LNCAP (cell line): ENCODE measurements at regions not wholly inside any gene's neighbourhood (a gene's known extent, or its start where the extent isn't known, plus 50 kb on each side); places are given as distances from the start of the nearest gene placed in this dataset.

Source experiments
- CTCF ChIP-seq: fragments of 450-650 bp; IDR thresholded peaks from 2 replicates; pipeline ENCODE4 v1.5.1; 2017; ENCODE audit warnings: mild to moderate bottlenecking

DNA sequence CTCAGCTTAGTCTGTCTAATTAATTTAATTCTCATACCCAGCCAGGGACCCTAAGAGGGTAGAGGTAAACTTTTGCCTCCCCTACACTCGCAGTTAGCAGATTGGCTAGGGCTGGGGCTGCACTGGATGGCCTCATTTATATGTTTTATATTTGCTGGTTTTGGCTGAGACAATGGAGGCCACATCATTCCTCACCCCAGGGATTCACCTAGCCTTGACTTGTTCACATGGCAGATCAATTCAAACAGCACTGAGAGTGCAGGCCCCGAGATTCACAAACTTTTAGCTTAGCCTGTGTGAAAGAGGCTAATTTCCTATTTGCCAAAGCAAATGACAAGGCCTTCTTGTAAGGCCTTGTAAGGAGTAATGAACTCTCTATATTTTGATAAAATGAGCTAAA is 844.4 kb downstream of the ARAP2 start:
- TF ChIP-seq CTCF: no peak

DNA sequence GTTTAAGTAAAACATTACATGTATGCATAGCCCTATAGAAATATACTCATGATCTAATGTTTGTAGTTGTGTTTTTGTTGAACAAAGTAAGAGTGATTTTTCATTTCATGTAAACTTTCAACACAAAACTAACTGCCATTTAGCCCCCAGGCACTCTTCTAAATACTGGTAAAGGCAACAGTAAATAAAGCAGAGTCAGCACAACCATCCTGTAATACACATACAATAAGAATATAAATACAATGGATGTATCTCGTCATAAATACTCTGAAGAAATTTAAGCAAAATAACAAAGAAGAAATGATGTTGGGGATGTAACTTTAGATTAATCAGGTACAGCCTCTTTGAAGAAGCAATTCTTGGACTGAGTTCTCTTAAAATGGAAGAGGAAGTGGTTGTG is 821.2 kb downstream of the ARAP2 start:
- no peak for TF ChIP-seq CTCF

DNA sequence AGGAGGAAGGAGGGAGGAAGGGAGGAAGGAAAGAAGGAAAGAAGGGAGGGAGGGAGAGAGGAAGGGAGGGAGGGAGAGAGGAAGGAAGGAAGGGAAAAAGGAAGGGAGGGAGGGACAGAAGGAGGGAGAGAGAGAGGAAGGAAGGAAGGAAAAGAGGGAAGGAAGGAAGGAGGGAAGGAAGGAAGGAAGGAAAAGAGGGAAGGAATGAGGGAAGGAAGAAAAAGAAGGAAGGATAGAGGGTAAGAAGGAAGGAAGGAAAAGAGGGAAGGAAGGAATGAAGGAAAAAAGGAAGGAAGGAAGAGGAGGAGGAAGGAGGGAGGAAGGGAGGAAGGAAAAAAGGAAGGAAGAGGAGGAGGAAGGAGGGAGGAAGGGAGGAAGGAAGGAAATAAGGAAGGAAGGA is 796.8 kb downstream of the ARAP2 start:
- no peak for TF ChIP-seq CTCF

GRCh38 chr4:35459045-35459444 is 785.3 kb downstream of the ARAP2 start:
- TF ChIP-seq CTCF: no peak

- TF ChIP-seq CTCF: no peak
Measured at GRCh38 chr4:35461931-35462659, 782.2 kb downstream of the ARAP2 start.

- no peak for TF ChIP-seq CTCF
Measured at GRCh38 chr4:35463251-35463952, 780.9 kb downstream of the ARAP2 start.

GRCh38 chr4:35464964-35465528 is 779.3 kb downstream of the ARAP2 start:
- TF ChIP-seq CTCF: no peak
